ENCODE measurements at regions not wholly inside any gene's neighbourhood (a gene's known extent, or its start where the extent isn't known, plus 50 kb on each side); places are given as distances from the start of the nearest gene placed in this dataset.

DNA sequence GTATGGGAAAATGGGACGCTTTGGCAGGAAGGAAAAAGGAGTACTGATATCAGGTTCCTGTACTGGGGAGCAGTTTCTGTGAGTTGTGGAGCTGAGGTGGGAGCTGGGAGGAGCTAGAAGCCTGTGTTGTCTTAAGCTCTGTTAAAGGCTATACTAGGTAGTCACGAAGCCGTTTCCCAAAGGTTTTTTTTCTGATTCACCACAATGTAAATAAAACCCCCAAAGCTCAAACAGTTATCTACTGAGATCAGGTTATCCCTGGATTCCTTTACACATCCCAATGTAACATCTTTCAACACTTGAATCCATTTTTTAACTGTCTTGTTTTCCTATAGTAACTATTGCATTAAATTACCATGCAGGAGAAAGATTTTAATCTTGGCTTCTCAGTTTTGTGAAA is 297.4 kb upstream of the SFRP2 start:
- DNase-seq: peak; percentile 68

DNA sequence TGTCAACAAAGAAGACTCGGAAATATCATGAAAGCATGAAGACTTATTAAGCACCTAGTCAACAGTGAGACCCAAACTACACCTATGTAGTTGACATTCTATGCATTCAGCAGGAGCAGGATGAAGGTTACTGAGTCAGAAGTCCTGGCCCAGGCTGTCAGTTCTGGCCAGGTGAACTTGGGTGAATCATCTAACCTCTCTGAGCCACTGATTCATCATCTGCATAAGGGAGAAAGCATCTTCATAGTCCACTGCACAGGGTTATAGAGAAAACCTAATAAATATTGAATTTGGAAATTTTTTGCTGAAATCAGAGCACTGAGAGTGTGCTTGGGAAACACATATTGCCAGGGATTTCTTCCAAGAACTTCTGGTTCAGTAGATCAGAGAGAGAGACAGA is 296.0 kb upstream of the SFRP2 start:
- DNase-seq: peak; percentile 82

DNA sequence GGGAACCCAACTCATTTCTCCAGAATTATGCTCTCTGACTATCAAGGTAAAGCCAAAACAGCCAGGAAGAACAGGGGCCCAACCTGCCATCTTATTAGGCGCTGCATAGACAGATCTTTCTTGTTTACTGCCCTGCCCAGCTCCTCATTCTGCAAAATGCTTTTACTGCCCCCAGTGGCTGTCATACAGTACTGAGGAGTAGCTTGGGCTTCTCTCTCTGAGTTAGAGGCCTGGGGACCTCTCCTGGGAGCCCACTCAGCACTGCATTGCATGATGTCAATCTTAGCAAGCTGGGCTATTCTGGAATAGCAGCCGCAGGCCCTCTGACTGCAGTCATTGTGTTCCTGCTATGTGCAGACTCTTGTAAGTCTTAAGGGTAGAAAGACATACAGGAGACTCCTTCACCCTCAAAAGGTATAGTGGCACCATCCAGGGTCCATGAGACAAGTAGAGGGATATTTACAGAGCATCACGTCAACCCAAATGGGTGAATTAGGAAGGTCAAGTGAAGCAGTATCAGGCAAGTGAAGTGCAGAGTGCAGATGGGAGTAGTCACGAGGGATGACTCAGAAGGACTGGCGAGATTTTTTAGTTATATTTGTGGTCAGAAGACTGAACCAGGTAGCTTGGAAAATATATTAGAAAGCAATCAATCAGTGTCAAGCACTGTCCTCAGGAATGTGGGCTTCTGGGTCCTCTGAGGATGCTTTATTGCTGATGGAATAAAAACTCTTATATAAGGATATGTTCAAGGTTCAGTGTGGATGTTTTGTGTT is 294.1 kb upstream of the SFRP2 start:
- peak; percentile 77 for DNase-seq

DNA sequence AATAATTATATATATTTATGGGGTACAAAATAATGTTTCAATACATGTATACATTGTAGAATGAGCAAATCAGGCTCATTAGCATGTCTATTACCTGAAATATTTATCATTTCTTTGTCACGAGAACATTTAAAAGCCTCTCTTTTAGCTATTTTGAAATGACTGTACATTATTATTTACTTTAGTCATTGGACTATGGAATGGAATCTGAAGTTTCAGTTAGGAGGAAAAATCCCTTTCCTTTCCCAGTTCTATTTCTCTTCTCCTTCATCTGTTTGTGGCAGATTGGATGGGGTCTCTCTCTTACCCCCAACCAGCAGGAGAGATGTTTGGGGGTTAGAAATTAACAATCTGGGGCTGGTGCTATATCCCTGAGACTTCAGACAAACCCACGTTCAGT is 292.5 kb upstream of the SFRP2 start:
- no peak for DNase-seq

DNA sequence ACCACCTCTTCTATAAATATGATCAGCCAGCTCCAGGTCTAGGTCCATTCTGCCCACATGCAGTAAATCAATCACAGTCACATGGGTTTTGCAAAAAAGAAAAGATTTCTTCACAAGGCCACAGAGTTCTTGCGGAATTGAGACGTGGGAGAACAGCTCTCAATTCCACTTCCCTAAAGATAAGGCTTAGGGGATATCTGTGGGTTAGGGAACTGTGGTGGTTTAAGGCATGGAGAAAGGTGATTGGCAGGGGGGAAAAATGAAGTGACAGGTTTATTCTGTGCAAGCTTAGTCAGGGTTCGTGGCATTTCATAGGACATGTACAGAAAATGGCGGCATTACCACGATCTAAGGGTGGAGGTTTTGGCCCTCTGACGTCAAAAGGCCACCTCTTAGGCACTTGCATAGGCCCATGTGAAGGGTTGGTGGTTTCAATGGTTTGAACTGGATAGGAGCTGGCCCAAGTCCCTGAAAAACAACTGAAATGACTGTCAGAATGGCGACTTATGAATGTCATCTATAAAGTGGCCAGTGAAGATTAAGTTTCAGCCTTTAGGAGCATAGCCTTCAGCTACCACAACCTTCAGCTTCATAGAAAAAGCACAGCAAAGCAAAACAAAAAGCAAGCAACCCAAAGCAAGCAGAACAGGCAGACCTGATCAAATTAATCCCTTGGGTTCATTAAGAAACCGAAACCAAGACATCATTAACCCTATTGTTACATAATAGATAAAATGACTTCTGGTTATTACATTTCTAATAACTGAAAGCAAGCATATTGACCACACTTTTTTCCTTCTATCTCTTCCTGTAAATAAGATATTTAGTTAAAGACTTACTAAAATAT is 289.8 kb upstream of the SFRP2 start:
- no peak for DNase-seq

DNA sequence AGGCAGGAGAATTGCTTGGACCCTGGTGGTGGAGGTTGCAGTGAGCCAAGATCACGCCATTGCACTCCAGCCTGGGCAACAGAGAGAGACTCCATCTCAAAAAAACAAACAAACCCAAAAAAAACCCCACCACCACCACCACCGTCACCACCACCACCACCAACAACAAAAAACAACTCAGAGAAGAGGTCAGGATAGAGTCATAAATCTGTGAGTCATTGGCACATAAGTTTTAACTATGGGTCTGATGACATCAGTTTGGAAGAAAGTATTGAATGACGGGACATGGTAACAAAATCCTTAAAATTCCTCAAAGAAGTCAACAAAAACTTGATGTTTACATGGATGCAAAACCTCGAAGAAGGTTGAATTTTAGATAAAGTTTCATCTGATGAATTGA is 288.0 kb upstream of the SFRP2 start:
- DNase-seq: no peak

DNA sequence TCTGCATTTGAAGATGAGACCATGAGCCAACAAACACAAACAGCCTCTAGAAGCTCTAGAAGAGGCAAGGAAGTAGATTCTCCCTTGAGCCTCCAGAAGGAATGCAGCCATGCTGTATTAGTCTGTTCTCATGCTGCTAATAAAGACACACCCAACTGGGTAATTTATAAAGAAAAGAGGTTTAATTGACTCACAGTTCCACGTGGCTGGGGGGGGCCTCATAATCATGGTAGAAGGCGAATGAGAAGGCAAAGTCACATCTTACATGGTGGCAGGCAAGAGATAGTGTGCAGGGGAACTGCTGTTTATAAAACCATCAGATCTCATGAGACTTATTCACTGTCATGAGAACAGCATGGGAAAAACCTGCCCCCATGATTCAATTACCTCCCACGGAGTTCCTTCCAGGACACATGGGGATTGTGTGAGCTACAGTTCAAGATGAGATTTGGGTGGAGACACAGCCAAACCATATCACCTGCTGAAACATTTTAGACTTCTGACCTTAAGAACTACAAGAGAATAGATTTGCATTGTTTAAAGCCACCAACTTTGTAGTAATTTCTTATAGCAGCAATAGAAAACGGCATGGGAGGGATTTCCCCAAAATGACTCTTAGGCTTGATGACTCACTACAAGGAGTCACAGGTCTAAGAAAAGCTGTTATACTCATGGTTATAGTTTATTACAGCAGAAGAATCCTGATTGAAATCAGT is 284.4 kb upstream of the SFRP2 start:
- peak; percentile 83 for DNase-seq

DNA sequence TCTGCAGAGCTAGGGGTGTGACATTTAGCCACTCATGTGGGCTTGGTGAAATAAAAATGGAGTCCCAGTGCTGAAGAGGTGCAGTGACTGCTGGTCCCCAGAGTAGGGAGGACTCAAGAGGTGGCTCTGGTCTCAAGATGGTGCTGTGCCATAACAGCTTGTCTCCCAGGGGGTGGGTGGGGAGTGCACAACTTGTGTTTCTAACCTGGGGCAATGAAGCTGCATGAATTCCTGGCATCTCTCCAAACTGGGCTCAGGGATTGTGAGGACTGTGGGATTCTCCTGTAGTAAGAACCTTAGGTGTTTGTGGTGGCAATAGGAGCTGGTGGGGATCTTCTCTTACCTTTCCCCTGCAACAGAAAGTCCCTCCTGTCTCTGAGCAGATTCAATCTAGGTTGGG is 278.9 kb upstream of the SFRP2 start:
- no peak for DNase-seq

DNA sequence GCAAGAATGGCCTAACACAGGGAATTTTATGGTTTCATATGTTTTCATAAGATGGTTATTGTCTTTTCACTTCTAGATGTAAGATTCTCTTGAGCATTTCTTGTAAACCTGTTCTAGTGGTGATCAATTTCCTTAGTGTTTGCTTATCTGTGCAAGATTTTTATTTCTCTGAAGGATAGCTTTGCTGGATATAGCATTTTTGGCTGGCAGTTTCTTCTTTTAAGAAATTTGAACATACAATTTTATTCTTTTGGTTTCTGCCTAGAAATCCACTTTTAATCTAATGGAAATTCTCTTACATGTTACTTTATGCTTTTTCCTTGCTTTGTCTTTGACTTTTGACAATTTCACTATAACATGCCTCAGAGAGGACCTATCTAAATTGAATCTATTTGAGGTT is 276.5 kb upstream of the SFRP2 start:
- DNase-seq: no peak

DNA sequence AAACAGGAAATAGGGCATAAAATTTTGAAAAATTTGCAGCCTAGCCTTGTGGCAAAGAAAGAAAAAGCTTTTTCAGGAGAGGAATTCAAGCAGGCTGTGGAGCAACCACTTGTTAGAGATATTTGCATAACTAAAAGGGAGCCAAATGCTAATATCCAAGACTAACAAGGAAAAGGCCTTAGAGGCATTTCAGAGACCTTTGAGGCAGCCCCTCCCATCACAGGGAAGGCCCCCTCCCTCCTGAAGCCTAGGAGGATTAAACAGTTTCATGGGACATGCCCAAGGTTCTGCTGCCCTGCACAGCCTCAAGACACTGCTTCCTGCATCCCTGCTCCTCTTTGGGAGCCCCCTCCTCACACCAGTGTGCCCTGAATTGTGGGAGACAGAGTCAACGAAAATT is 275.4 kb upstream of the SFRP2 start:
- DNase-seq: no peak

DNA sequence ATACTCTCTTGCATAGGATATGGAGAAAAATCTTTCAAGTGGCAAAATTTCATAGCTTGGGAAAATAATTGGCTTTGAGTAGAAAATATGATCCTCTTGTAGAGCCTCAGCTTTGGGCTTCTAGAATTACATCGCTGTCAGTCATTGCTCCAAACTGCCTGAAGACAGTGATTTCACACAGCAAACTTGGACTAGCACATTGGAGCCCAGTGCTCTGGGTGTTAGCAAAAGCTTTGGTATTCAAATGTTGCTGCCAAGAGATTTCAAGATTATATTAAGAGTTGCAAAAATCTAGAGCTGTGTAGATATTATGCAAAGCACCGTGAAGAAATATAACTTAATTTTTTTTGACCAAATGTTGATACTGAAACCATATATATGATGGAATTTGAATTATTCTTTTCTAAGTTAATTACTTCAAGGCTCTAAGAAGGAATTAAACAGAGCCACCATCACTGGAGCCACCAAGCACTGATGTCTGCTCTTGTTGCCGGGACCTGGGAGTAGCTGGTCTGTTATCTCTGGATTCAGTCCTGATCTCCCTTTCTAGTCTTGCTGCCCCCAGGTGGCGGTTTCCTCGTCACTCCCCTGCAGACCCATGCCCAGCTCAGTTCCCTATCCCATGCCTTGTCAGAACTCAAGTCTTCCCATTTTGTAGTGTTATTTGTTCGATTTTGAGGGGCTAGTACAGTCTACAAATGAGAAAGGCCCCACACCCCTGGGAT is 260.7 kb upstream of the SFRP2 start:
- no peak for DNase-seq

DNA sequence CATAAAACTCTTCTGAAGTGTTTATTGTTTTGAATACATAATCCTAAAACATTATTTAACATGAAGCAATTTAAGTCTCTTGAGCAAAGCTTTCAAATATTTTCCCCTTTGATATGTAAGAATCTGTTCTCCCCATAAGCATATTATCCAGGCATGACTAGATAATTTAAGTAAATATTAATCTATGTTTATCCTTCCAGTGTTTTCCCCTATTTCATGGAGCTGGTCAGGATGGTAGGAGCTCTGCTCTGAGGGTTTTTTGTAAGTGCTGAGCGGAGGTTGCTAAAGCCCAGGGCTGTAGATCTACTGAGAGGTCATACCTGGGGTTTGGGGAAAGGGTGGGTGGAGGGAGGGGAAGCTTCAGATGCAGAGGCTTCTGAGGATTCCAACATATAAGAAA is 258.9 kb upstream of the SFRP2 start:
- DNase-seq: no peak

DNA sequence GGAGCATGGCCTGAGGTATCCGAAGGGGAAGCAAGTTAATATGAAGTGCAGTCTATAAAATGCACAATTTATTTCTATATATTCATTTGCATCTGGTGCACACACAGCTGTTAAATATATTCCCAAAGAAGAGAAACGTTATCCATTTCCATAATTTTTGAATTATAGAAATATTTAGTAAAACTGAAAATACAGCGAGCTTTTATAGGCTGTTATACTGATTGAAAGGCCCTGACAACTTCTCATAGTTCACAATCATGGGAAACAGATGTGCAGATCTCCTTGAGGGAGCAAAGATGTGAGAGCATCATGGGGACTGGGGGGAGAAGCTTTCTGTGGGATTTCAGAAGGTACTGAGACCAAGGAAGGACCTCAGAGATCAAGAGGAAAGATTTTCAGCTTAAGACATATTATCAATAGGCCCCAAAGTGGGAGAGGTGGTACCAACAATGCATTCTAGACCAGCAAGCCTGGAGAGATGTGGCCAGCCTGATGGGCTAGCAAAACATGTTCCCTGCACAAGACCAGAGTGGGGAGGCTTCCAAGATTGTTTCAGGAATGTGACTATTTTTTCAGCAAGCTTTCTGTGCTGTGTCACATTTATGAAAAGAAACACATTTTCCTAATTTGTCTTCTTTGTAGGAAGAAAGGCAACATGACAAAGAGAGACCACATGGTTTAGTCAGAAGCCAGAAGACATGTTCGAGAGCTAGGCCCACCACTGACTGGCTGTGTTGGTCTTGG is 256.0 kb upstream of the SFRP2 start:
- no peak for DNase-seq

DNA sequence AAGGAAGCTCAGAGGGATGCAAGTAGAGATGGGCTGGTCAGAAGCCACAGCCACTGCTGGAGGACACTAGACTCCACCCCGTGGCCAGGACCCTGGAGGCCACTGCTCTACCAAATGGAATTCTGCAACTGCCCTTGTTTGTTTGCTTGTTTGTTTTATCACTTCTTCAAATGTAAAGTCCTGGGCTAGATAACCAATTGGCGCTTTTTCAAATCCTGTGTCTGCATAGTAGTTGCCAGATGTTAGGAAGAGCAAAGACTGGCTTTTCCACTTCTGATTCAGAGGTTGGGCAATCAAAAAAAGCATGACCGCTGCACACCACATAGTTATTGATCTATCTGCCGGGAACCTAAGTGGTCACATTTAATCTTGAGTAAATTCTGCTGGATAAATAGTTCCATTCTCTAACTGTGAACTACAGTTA is 255.2 kb upstream of the SFRP2 start:
- no peak for DNase-seq

DNA sequence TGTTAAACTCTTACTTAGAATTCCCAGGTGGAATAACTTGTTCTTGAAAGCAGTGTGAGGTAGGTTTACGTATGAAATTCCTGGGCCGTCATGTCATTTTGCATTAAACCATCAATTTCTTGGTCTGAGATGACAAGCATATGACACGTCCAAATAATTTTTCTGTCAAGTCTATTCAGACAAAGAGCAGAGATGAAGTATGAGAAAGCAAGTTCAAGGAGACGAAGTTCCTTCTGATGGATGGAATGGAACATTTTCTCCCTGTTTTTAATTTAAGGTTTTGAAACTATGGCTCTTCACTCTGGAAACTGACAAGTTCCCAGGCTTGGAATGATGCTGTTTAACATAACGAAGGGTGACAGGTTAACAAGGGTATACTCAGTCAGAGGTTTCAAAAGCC is 252.8 kb upstream of the SFRP2 start:
- DNase-seq: no peak

DNA sequence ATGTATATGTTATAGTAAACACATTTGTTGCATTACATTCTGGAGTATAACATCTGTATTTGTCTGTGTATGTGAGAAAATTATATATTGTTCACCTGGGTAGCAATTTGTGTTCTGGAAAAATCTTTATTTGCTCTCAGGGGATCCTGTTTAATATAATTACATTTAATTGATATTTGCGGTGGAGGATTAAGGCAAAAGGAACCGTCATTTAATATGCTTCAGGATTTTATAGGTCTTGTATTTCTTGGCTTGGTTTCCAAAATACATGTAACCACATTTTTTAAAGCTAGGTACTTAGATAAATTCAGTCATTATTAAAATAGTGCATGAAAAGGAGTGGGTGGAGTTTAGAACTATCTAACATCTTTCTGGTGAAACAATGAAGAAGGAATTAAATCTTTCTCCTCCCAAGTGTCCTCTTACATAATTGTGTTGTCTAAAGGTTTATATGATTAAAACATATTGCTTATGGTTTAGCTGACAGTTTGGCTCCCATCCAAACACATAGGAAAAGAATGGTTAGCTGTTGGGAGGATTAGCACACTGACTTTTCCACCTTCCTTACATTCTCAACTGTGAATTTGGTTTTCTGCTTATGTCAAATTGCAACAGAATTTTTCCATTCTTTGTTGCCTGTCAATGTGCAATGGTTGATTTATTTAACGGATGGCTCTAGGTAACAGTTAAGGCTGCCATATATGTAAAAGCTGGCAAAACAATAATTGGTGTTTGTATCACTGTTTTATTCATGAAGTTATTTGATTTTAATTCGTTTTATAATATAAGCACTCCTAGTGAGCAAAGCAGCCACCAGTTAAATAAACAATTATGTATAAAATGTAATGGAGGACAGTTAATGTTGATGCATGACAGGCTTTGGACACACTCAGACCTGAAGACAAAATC is 250.8 kb upstream of the SFRP2 start:
- DNase-seq: no peak

DNA sequence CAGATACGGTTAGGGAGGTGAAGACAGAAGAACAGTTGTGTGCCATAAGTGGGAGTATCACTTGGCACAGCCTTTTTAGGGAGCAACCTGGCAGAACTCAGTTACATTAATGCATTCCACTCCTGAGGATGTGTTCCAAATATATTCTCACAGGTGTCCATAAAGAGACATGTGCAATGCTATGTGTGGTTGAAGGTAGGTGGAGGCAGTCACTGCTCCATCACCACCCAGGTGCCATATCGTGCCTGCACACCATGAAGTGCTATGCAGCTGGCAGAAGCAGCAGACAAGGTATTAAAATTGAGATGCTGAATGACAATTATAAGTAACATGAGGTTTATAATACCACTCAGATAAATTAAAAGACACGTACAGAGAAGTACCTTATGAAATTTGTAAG is 248.0 kb upstream of the SFRP2 start:
- DNase-seq: no peak

DNA sequence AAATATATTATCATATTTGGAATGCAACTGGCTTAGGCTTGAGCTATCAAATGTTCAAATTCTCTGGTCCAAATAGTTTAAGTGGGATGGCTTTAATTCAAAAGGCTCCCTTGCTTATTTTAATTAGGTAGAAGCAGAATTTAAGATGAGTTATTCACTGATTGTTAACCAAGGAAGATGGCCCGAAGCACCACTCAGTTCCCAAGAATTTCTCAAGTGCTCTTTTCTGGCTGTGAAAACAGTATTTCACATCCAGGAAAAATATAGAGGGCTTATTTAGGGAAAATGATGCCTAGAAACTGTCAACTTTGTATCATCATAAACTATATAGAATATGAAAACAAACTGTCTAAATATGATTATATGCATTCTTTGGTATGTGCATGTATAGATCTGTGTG is 246.5 kb upstream of the SFRP2 start:
- no peak for DNase-seq

DNA sequence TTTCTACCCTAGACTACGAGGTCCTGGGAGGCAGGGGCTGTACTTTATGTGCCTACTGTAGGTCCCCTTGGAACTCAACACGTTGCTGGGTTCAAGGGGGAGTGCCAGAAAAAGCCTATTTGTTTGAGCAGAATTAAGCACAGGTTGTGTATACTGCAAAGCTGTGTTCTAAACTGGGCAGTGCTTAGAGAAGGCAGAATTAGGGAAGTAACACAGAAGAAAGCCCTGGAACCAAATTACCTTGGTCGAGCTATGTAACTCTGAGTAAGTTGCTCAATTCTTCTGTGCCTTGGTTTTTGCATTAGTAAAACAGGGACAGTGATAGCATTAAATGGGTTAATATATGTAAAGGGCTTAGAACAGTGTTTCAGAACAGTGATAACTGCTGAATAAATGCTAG is 245.0 kb upstream of the SFRP2 start:
- no peak for DNase-seq

DNA sequence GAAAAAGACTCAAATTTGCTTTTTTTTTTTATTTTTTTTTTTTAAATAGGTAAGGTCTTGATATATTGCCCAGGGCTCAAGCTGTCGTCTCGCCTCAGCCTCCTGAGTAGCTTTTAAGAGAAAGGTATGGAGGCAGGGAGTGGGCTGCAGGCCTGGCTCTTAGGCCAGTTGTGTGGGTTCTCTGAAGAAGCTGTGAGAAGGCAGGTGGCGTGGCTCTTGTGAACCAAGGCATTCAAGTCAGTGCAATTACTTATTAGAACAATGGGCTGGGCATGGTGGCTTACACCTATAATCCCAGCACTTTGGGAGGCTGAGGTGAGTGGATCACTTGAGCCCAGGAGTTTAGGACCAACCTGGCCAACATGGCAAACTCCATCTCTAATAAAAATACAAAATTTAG is 244.0 kb upstream of the SFRP2 start:
- DNase-seq: no peak

DNA sequence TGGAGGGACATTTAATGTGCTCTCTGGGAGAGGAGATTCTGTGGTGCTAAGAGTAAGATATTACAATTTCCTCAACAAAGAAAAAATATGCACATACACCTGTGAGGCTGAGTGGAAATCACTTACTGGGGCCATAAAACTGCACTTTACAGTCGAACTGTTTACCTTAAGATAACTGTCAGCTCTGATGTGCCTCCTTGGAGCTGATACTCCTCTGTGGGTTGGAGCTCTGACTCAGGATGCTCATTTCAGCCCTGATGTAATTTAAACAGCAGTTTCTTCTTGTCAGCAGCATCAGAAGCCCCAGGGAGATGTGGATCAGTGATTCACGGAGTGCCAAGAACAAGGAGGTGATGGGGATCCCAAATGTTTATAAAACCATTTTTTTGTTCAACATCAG is 241.9 kb upstream of the SFRP2 start:
- peak; percentile 43 for DNase-seq

Measured in kidney glomerular epithelial cell (primary cell).